ENCODE measurements at regions not wholly inside any gene's neighbourhood (a gene's known extent, or its start where the extent isn't known, plus 50 kb on each side); places are given as distances from the start of the nearest gene placed in this dataset.

GRCh38 chr2:52308156-52308555 is 1276.2 kb upstream of the NRXN1 start:
- TF ChIP-seq POLR2AphosphoS5 (IDR thresholded peaks at IDR 0.05; ENCODE audit: low read depth, low read length) (no peak), SIN3A (IDR thresholded peaks at IDR 0.05; ENCODE audit: borderline replicate concordance, insufficient read depth, low read length) (no peak)

All from PFSK-1 (cell line).